HG02642 (cell line): ENCODE measurements at regions not wholly inside any gene's neighbourhood (a gene's known extent, or its start where the extent isn't known, plus 50 kb on each side); places are given as distances from the start of the nearest gene placed in this dataset.
"Not testable (repeated sequence)": the region's sequence is repeated elsewhere in the genome, so short reads cannot be mapped to it uniquely, and the experiment has no call there.

ENCODE experiments used
- ATAC-seq: cut with Tn5 transposase; IDR thresholded peaks from one replicate; pipeline ENCODE4 v1.9.1; 2021; ENCODE audit warnings: mild to moderate bottlenecking; ENCODE audit not compliant: unreplicated experiment, poor library complexity

- ATAC-seq, result no peak
These were observed 739.9 kb downstream of the CDH11 start for GRCh38 chr16:64381979-64382378.

- no peak for ATAC-seq
These were observed 741.1 kb downstream of the CDH11 start for GRCh38 chr16:64380751-64381150.

- ATAC-seq, result no peak
These were observed 746.4 kb downstream of the CDH11 start for GRCh38 chr16:64375391-64375980.

- ATAC-seq, result no peak
These were observed 751.8 kb downstream of the CDH11 start for GRCh38 chr16:64370112-64370511.

- ATAC-seq, result no peak
These were observed 756.4 kb downstream of the CDH11 start for GRCh38 chr16:64365448-64365931.

GRCh38 chr16:64364894-64365293 is 757.0 kb downstream of the CDH11 start:
- no peak for ATAC-seq

- ATAC-seq, result no peak
These were observed 757.4 kb downstream of the CDH11 start for GRCh38 chr16:64364416-64364815.

- no peak for ATAC-seq
These were observed 757.8 kb downstream of the CDH11 start for GRCh38 chr16:64364016-64364415.

- ATAC-seq, result no peak
These were observed 758.8 kb downstream of the CDH11 start for GRCh38 chr16:64363039-64363438.

GRCh38 chr16:64362193-64362592 is 759.7 kb downstream of the CDH11 start:
- no peak for ATAC-seq

- no peak for ATAC-seq
These were observed 760.1 kb downstream of the CDH11 start for GRCh38 chr16:64361753-64362152.

GRCh38 chr16:64358291-64358690 is 763.6 kb downstream of the CDH11 start:
- ATAC-seq, result no peak

- ATAC-seq, result no peak
These were observed 765.6 kb downstream of the CDH11 start for GRCh38 chr16:64356267-64356666.

GRCh38 chr16:64352246-64352645 is 769.6 kb downstream of the CDH11 start:
- ATAC-seq, result no peak

- ATAC-seq, result no peak
These were observed 770.7 kb downstream of the CDH11 start for GRCh38 chr16:64351121-64351520.

GRCh38 chr16:64346080-64346479 is 775.8 kb downstream of the CDH11 start:
- no peak for ATAC-seq

- no peak for ATAC-seq
These were observed 776.7 kb downstream of the CDH11 start for GRCh38 chr16:64345142-64345541.

- ATAC-seq, result not testable (repeated sequence)
These were observed 777.9 kb downstream of the CDH11 start for GRCh38 chr16:64343820-64344443.

GRCh38 chr16:64343061-64343819 is 778.6 kb downstream of the CDH11 start:
- ATAC-seq, result no peak

GRCh38 chr16:64341336-64341735 is 780.5 kb downstream of the CDH11 start:
- not testable (repeated sequence) for ATAC-seq

- no peak for ATAC-seq
These were observed 782.7 kb downstream of the CDH11 start for GRCh38 chr16:64339052-64339770.
